GM23338 (cell line): ENCODE measurements at regions not wholly inside any gene's neighbourhood (a gene's known extent, or its start where the extent isn't known, plus 50 kb on each side); places are given as distances from the start of the nearest gene placed in this dataset.

Experiments used
- CTCF ChIP-seq, 2 experiments: fragments of 200-600 bp in 1 of 2; sonication (generic) in 1 of 2; conservative IDR thresholded peaks; 2 replicates each; pipeline versions ENCODE4 v1.5.1 to v1.6.1; 2016 to 2017; ENCODE audit warnings: antibody characterized with exemption in 2 of 2, low read depth in 2 of 2, mild to moderate bottlenecking in 2 of 2, moderate library complexity in 1 of 2
- ETS1 ChIP-seq: IDR thresholded peaks from 2 replicates; pipeline ENCODE4 v1.6.1; 2016; ENCODE audit warnings: antibody characterized with exemption
- EZH2 ChIP-seq: fragments of 200-600 bp; sonication (generic); IDR thresholded peaks from one replicate; pipeline ENCODE4 v1.8.0; 2017; ENCODE audit warnings: antibody characterized with exemption, mild to moderate bottlenecking, low read depth; ENCODE audit not compliant: unreplicated experiment
- EZH2phosphoT487 ChIP-seq: fragments of 200-600 bp; sonication (generic); IDR thresholded peaks from one replicate; pipeline ENCODE4 v1.8.1; 2018; ENCODE audit warnings: antibody characterized with exemption; ENCODE audit not compliant: unreplicated experiment
- JUNB ChIP-seq: IDR thresholded peaks from one replicate; pipeline ENCODE4 v1.6.1; 2016; ENCODE audit warnings: antibody characterized with exemption; ENCODE audit not compliant: unreplicated experiment
- POLR2AphosphoS5 ChIP-seq: IDR thresholded peaks from 2 replicates; pipeline ENCODE4 v1.6.1; 2016; ENCODE audit warnings: antibody characterized with exemption, low read depth
- REST ChIP-seq: IDR thresholded peaks from one replicate; pipeline ENCODE4 v1.6.1; 2018; ENCODE audit warnings: antibody characterized with exemption; ENCODE audit not compliant: unreplicated experiment

GRCh38 chr4:1540601-1541375 is 134.5 kb upstream of the NKX1-1 start:
- TF ChIP-seq CTCF (conservative IDR thresholded peaks at IDR 0.05; ENCODE audit: low read depth in 2 of 2), result no peak
- TF ChIP-seq POLR2AphosphoS5, result no peak
- no peak for TF ChIP-seq EZH2
- no peak for TF ChIP-seq REST
- TF ChIP-seq ETS1, result no peak
- no peak for TF ChIP-seq EZH2phosphoT487
- no peak for TF ChIP-seq JUNB
